Brain pericyte (primary cell): ENCODE measurements at regions not wholly inside any gene's neighbourhood (a gene's known extent, or its start where the extent isn't known, plus 50 kb on each side); places are given as distances from the start of the nearest gene placed in this dataset.

Experiments used
- DNase-seq: peaks from one replicate; pipeline ENCODE4 v3.0.0-alpha.2; 2012; ENCODE audit warnings: low read depth, low spot score

- no peak for DNase-seq
Observed at GRCh38 chr3:194991338-194991654, 279.7 kb downstream of the XXYLT1 start.

GRCh38 chr3:194993896-194994295 lies 277.1 kb downstream of the XXYLT1 start:
- no peak for DNase-seq

- DNase-seq: no peak
Observed at GRCh38 chr3:194994551-194994981, 276.4 kb downstream of the XXYLT1 start.

- no peak for DNase-seq
Observed at GRCh38 chr3:194995334-194995733, 275.6 kb downstream of the XXYLT1 start.

- no peak for DNase-seq
Observed at GRCh38 chr3:194995922-194996321, 275.0 kb downstream of the XXYLT1 start.

- DNase-seq: no peak
Observed at GRCh38 chr3:194996746-194997145, 274.2 kb downstream of the XXYLT1 start.

GRCh38 chr3:194998417-194998816 lies 272.5 kb downstream of the XXYLT1 start:
- DNase-seq: no peak

GRCh38 chr3:194998948-194999347 lies 272.0 kb downstream of the XXYLT1 start:
- no peak for DNase-seq

- DNase-seq: no peak
Observed at GRCh38 chr3:194999491-194999890, 271.5 kb downstream of the XXYLT1 start.

- no peak for DNase-seq
Observed at GRCh38 chr3:195001261-195001660, 269.7 kb downstream of the XXYLT1 start.

- no peak for DNase-seq
Observed at GRCh38 chr3:195001961-195002861, 268.7 kb downstream of the XXYLT1 start.

- no peak for DNase-seq
Observed at GRCh38 chr3:195003006-195003892, 267.7 kb downstream of the XXYLT1 start.

- no peak for DNase-seq
Observed at GRCh38 chr3:195003893-195004289, 267.1 kb downstream of the XXYLT1 start.

- DNase-seq: no peak
Observed at GRCh38 chr3:195004512-195005250, 266.3 kb downstream of the XXYLT1 start.

- DNase-seq: no peak
Observed at GRCh38 chr3:195005251-195005620, 265.7 kb downstream of the XXYLT1 start.

GRCh38 chr3:195005759-195006510 lies 265.0 kb downstream of the XXYLT1 start:
- no peak for DNase-seq

GRCh38 chr3:195007151-195007550 lies 263.8 kb downstream of the XXYLT1 start:
- no peak for DNase-seq

GRCh38 chr3:195007766-195008165 lies 263.2 kb downstream of the XXYLT1 start:
- DNase-seq: no peak

- DNase-seq: no peak
Observed at GRCh38 chr3:195008816-195009215, 262.1 kb downstream of the XXYLT1 start.

- DNase-seq: no peak
Observed at GRCh38 chr3:195009616-195010015, 261.3 kb downstream of the XXYLT1 start.

GRCh38 chr3:195010551-195011100 lies 260.3 kb downstream of the XXYLT1 start:
- no peak for DNase-seq
